ENCODE measurements at regions not wholly inside any gene's neighbourhood (a gene's known extent, or its start where the extent isn't known, plus 50 kb on each side); places are given as distances from the start of the nearest gene placed in this dataset.
"Not testable (repeated sequence)": the region's sequence is repeated elsewhere in the genome, so short reads cannot be mapped to it uniquely, and the experiment has no call there.

DNA sequence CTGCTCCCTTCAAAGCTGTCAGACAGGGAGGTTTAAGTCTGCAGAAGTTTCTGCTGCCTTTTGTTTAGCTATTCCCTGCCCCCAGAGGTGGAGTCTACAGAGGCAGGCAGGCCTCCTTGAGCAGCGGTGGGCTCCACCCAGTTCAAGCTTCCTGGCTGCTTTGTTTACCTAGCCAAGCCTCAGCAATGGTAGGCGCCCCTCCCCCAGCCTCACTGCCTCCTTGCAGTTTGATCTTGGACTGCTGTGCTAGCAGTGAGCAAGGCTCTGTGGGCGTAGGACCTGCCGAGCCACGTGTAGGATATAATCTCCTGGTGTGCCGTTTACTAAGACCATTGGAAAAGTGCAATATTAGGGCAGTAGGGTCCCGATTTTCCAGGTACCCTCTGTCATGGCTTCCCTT, 707.1 kb upstream of the POM121L12 start:
- in situ Hi-C loops (cut with MboI; ENCODE audit: low pct_unique_long_range_greater_than_20kb, low sequenced_read_pairs); DNase-seq: not testable (repeated sequence)

- in situ Hi-C loops (cut with MboI; ENCODE audit: low pct_unique_long_range_greater_than_20kb, low sequenced_read_pairs) = no loop called here
- no peak for DNase-seq
Measured at GRCh38 chr7:52325237-52325636, 710.2 kb upstream of the POM121L12 start.

GRCh38 chr7:52323202-52323746, 712.2 kb upstream of the POM121L12 start:
- DNase-seq = no peak
- in situ Hi-C loops (cut with MboI; ENCODE audit: low pct_unique_long_range_greater_than_20kb, low sequenced_read_pairs) = no loop called here

GRCh38 chr7:52320610-52321009, 714.8 kb upstream of the POM121L12 start:
- in situ Hi-C loops (cut with MboI; ENCODE audit: low pct_unique_long_range_greater_than_20kb, low sequenced_read_pairs) = no loop called here

DNA sequence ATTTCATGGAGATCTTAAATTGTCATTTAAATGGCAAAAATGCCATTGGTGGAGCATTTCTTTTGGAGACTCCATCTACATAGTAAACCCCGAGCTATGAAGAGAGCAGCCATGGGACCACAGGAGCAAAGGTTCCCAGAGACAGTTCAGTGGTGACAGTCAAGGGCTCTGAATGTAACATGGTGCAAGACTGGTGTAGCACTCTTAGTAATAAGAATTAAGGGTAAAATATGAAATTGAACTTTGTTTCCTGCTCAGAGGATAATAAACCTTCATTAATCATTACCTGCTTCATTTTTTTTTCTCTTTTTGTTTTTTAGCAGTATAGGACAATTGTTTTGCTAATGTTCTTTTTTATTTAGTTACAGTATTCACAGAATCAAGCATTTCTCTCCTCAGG, 717.5 kb upstream of the POM121L12 start:
- in situ Hi-C loops (cut with MboI; ENCODE audit: low pct_unique_long_range_greater_than_20kb, low sequenced_read_pairs) = no loop called here
- DNase-seq = no peak

More at GRCh38 chr7:52320610-52321009, 714.8 kb upstream of the POM121L12 start:
- DNase-seq = no peak

- DNase-seq = no peak
- in situ Hi-C loops (cut with MboI; ENCODE audit: low pct_unique_long_range_greater_than_20kb, low sequenced_read_pairs) = no loop called here
Measured at GRCh38 chr7:52311886-52312285, 723.5 kb upstream of the POM121L12 start.

DNA sequence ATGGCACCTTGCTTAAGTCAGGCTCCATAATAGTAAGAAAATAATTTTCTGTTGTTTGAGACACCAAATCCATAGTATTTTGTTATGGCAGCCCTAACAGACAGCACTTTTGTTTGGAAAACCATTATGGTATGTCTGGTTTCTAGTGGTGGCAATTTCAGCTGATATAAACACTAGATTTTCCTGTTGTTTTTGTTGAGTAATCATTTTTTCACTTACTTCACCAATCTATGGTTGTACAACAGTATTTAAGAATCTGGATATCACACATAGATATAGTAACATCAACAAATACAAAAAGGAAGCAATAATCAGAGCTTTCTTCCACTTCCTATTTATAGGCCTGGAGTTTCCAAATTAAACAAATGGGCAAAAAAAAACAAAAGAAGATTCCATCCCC, 725.8 kb upstream of the POM121L12 start:
- in situ Hi-C loops (cut with MboI; ENCODE audit: low pct_unique_long_range_greater_than_20kb, low sequenced_read_pairs) = no loop called here
- DNase-seq = no peak

GRCh38 chr7:52302765-52303520, 732.5 kb upstream of the POM121L12 start:
- no peak for DNase-seq
- in situ Hi-C loops (cut with MboI; ENCODE audit: low pct_unique_long_range_greater_than_20kb, low sequenced_read_pairs) = no loop called here

- no peak for DNase-seq
- in situ Hi-C loops (cut with MboI; ENCODE audit: low pct_unique_long_range_greater_than_20kb, low sequenced_read_pairs) = no loop called here
Measured at GRCh38 chr7:52297128-52297527, 738.3 kb upstream of the POM121L12 start.

DNA sequence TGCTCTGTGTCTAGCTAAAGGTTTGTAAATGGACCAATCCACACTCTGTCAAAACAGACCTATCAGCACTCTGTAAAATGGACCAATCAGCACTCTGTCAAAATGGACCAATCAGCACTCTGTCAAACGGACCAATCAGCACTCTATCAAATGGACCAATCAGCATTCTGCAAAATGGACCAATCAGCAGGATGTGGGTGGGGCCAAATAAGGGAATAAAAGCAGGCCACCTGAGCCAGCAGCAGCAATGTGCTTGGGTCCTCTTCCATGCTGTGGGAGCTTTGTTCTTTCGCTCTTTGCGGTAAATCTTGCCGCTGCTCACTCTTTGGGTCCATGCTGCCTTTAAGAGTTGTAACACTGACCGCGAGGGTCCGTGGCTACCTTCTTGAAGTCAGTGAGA, 740.5 kb upstream of the POM121L12 start:
- no peak for DNase-seq
- in situ Hi-C loops (cut with MboI; ENCODE audit: low pct_unique_long_range_greater_than_20kb, low sequenced_read_pairs) = no loop called here

GRCh38 chr7:52289247-52289646, 746.2 kb upstream of the POM121L12 start:
- in situ Hi-C loops (cut with MboI; ENCODE audit: low pct_unique_long_range_greater_than_20kb, low sequenced_read_pairs) = no loop called here
- DNase-seq = no peak

DNA sequence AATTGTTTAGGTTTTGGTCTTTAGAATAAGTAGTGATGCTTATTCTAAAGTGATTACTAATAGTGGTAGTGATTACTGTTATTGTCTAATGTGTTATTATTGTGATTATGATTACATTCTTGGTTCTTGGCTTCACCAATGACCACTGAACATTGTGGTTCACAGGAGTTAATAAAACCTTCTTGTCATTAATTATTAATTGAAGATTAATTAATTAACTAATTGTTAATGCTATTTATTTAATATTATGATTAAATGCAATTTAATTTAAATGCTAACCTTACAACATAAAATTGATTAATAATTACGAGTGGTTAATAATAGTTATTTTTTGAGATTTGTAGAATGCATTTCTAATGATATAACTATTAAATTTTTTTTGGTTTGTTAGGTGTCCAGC, 747.7 kb upstream of the POM121L12 start:
- in situ Hi-C loops (cut with MboI; ENCODE audit: low pct_unique_long_range_greater_than_20kb, low sequenced_read_pairs) = no loop called here
- DNase-seq = no peak

DNA sequence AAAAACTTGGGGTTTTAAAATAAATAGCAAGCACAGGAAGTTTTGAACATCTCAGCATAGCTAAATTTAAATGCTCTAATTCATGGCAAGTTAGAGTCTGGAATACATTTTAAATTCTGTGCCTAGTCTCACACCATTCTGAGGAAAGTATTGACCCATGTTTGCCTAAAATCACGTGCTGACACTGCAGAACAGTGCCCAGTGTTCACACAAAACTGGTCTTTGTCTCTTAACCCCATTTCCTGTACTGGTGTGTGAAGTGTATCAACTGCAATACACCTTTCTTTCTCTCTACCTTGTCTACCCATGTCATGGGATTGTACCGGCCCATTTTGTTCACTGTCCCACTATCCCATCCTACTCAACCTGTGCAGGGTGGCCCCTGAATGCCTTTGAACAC, 749.7 kb upstream of the POM121L12 start:
- in situ Hi-C loops (cut with MboI; ENCODE audit: low pct_unique_long_range_greater_than_20kb, low sequenced_read_pairs) = no loop called here
- no peak for DNase-seq

DNA sequence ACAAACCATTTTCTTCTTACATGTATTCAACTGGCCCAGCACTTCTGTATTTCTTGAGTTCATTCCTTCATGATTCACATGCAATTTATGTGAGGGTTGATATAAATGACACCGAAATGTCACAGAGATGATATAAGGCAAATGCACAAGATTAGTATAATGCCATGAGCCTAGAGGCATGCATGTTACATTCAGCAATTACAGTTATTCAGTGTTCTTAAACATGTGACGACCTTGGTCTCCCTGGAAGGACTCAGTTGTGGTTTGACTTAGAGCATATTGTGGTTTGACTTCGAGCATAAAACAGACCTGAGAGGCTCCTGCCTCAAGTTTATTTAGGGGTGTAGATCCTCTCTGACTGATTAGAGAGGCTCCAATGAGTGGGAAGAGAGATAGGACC, 752.1 kb upstream of the POM121L12 start:
- no peak for DNase-seq
- in situ Hi-C loops (cut with MboI; ENCODE audit: low pct_unique_long_range_greater_than_20kb, low sequenced_read_pairs) = no loop called here

DNA sequence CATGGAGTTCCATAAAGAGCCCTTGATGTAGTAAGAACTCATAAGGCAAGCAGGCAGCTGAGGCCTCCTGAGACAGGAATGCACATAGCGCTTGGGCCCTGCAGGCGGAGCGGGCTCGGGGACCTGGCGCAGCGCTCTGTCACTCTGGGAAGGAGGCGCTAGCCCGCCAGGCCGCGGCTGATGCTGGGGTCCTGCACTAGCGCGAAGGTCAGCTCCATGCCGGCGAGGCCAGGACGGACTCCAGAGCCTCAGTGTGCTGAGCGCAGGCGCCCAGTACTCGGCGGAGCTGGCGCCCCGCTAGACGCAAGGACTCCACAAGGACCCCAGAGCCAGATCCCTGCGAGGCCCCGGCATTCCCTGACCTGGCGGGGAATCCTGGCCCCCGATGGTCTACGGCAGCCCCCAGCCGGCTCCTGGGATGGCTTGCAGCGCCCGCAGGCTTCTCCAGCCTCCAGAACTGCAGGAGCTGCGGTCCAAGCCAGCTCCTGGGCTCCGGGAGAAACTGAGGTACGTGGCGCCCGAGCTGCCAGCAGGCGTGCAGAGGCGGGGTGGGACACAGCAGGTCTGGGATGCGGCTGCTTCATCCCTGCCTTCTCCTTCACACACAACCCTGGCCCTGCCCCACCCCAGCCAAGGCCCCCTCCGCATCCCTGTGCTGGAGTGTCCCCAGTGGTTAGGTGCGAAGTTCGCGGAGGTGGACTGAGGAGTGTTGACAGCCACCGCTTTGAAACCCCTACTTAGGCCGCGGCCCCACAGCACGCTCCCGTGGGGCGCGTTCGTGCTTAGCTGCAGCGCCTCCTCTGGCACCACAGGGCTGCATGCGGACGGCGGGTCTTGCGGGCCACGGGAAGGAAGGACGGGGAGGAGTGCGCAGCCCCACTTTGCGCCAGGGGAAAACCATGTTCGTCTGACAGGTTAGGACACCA, 761.5 kb upstream of the POM121L12 start:
- DNase-seq = no peak
- in situ Hi-C loops (cut with MboI; ENCODE audit: low pct_unique_long_range_greater_than_20kb, low sequenced_read_pairs) = no loop called here

DNA sequence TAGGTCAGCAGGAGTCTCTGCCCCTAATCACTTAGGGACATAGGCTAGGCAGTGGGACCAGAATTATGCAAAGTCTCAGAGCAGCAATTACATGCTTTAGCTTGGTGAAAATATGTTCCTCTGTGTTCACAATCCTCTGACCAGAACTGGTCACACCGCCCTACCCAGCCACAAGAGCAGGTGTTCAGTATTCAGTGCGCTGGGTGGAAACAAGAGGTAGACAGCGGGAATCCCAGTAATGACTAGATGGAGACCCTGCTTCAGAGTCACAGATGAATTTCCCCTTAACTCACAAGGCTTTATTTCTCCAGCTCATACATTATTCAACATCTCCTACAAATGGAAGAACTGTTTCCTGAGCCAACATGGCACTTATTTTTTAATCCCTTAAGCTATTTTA, 763.7 kb upstream of the POM121L12 start:
- in situ Hi-C loops (cut with MboI; ENCODE audit: low pct_unique_long_range_greater_than_20kb, low sequenced_read_pairs) = no loop called here
- no peak for DNase-seq

- in situ Hi-C loops (cut with MboI; ENCODE audit: low pct_unique_long_range_greater_than_20kb, low sequenced_read_pairs) = no loop called here
- no peak for DNase-seq
Measured at GRCh38 chr7:52270301-52270700, 765.1 kb upstream of the POM121L12 start.

GRCh38 chr7:52269669-52270068, 765.8 kb upstream of the POM121L12 start:
- DNase-seq = no peak
- in situ Hi-C loops (cut with MboI; ENCODE audit: low pct_unique_long_range_greater_than_20kb, low sequenced_read_pairs) = no loop called here

GRCh38 chr7:52261057-52261456, 774.4 kb upstream of the POM121L12 start:
- DNase-seq = no peak
- in situ Hi-C loops (cut with MboI; ENCODE audit: low pct_unique_long_range_greater_than_20kb, low sequenced_read_pairs) = no loop called here

DNA sequence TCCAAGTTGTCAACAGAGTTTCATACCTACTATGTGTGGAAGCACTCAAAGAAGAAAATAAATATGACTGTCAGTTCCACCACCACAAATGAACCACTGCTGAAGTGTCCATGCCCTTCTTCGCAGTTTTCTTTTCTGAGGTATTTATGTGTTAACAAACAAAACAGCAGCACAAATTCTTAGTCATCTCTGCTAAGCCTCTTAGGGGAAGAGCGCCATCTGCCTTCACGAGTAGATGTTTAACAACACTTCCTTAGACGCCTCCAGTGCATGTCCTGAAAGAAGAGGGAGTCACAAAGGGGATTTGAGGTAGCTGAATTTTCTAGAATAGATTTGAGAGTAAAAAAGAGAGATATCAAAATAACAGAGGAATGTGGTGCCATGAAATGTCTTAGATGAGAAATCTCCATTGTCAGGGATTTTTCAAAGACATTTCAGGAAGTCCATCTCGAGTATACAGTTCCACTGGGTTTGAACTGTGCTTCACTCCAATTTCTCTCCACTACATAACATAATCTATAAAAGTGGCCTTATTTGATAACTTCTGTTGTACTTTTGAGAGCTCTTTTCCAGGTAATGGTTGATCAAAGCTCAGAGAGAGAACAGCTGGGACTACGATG, 775.3 kb upstream of the POM121L12 start:
- DNase-seq = no peak
- in situ Hi-C loops (cut with MboI; ENCODE audit: low pct_unique_long_range_greater_than_20kb, low sequenced_read_pairs) = no loop called here
